Epithelial cell of esophagus (primary cell): ENCODE measurements at regions not wholly inside any gene's neighbourhood (a gene's known extent, or its start where the extent isn't known, plus 50 kb on each side); places are given as distances from the start of the nearest gene placed in this dataset.

ENCODE experiments used
- DNase-seq: peaks from one replicate; pipeline ENCODE4 v3.0.0; 2010; ENCODE audit warnings: low read depth
- H3K4me3 ChIP-seq: 2 replicates; pipeline ENCODE4 v1.5.1; 2011; ENCODE audit warnings: mild to moderate bottlenecking, low read length, control low read depth
- TF ChIP-seq, protein P1 (sequence below): IDR thresholded peaks from 2 replicates; pipeline ENCODE4 v1.5.1; 2011; ENCODE audit warnings: low read depth, mild to moderate bottlenecking, low read length, control low read depth, inconsistent platforms; ENCODE audit not compliant: insufficient read depth; ENCODE audit errors: missing control alignments

DNA sequence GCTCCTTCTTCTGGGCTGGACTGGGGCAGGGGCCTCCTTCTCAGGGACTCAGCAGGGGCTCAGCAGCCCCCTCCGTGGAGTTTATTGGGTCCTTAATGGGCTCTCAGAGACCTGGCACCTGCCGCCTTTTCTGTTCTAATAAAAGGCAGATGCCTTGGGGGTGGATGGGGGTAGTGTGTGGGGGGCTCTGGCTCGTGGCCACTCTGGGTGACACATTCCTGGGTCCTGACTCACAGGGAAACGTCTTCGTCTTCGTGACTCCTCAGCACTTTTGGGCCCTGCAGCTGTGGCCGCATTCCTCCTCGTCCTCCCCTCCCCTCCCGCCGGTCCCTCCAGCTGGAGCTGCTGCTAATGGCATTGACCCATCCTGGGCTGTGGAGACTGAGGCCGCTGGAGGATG lies 107.8 kb upstream of the WNT4 start:
- H3K4me3 ChIP-seq = no peak overlapping the region
- no peak for DNase-seq
- TF ChIP-seq, protein P1, sequence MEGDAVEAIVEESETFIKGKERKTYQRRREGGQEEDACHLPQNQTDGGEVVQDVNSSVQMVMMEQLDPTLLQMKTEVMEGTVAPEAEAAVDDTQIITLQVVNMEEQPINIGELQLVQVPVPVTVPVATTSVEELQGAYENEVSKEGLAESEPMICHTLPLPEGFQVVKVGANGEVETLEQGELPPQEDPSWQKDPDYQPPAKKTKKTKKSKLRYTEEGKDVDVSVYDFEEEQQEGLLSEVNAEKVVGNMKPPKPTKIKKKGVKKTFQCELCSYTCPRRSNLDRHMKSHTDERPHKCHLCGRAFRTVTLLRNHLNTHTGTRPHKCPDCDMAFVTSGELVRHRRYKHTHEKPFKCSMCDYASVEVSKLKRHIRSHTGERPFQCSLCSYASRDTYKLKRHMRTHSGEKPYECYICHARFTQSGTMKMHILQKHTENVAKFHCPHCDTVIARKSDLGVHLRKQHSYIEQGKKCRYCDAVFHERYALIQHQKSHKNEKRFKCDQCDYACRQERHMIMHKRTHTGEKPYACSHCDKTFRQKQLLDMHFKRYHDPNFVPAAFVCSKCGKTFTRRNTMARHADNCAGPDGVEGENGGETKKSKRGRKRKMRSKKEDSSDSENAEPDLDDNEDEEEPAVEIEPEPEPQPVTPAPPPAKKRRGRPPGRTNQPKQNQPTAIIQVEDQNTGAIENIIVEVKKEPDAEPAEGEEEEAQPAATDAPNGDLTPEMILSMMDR = no peak

DNA sequence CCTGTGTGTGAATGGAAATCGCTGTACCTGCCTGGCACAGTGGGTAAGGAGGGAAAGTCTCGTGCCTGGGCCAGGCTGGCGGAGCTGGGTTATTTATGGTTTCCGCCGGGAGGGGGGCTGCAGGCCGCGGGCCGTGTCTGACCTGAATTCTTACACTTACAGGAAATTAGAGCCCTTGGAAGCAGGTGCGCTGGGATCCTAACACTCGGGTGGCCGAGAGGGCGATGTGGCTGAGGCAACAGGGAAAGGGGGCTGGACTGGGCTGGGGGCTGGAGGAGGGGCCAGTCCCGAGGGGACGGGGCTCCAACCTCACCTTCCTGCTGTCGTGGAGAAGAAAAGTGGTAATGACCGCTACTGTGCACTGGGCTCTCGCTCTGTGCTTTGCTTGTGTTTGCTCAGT lies 109.4 kb upstream of the WNT4 start:
- H3K4me3 ChIP-seq = no peak overlapping the region
- TF ChIP-seq, protein P1 = no peak
- no peak for DNase-seq

DNA sequence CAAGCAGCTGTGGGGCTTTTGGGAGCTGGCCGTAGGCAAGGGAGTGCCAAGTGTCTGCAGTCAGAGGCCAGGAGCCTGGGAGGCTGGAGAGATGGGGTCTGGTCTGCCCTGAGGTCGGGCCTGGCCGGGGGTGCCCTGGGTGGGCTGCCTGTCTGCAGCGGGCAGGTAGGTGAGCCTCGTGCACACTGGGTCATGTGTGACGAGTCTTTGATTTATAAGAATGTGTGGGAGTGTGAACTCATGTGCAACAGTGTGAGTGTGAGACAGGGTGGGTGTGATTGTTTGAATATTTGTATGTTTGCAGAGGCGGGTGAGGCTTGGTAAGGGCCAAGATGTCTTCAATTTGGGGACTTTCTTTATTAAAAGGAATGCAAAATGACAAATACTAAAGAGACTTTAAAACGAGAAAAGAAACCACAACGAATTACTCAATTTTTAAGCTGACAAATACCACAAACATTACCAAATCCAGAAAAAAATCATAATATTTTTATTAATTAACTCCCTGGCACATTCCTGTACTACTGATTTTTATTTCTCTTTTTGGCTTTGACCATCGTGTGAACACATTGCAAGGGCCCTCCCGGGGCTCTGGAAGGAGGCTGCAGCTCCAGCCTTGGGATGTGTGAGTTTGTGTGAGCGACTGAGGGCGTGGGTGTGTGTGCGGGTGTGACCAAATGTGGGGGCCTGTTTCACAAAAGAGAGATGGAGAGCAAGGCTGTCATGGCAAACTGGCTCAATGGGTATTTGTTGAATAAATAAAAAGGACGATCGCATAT lies 110.3 kb upstream of the WNT4 start:
- TF ChIP-seq, protein P1 = no peak
- no peak overlapping the region for H3K4me3 ChIP-seq
- DNase-seq = no peak

DNA sequence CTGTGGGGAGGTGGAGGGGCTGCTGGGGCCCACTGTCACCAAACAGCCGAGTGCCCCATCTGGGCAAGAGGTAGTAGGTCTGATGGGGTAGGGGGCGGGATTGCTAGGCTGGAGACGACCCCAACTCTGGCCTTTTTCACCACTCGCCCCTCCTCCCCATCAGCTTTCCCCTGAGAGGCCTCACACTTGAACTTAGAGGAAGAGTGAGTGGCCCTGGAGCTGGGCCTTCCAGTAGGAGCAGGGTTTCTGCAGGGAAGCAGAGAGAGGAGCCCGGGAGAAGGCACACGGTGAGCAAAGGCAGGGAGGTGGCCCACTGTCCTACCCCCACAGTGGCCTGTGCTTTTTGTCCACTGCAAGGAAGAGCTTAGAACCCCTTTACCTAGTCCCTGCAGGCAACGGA lies 111.9 kb upstream of the WNT4 start:
- H3K4me3 ChIP-seq = no peak overlapping the region
- TF ChIP-seq, protein P1 = no peak
- no peak for DNase-seq

DNA sequence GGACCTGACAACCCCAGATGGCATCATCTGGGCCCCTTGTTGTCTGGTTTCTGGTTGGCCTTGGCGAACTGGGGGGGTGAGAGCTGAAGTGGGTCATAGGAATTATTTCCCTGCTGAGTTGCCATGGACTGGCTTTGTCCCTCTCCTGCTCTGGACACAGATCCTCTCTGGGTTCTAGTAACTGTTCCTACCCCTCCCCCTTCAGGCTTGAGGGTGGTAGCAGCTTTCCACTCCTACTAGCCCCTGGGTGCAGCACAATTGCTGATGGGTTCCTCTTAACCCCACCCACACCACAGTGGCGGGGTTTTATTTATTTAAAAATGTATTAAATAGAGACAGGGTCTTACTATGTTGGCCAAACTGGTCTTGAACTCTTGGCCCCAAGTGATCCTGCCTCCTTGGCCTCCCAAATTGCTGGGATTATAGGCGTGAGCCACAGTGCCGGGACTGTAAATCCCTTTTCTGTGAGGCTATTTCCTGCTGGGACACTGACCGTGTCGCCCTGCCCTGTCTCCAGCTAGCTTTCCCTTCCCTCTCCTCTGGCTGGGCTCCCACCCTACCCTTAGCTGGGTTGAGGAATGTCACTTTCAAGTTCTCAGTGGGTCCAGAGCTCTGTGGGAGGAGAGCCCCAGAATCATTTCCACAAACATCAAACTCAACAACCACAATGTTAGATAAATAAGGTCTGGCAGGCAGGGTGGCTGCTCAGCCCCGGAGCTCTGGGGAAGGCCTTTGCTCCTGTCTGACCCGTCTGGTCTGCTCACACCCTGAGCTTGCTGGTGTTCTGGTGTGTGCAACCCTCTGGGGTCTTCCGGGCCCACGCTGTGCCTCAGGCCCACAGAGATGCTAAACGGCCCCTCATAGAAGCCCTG lies 112.7 kb upstream of the WNT4 start:
- no peak for DNase-seq
- no peak overlapping the region for H3K4me3 ChIP-seq
- TF ChIP-seq, protein P1 = no peak

DNA sequence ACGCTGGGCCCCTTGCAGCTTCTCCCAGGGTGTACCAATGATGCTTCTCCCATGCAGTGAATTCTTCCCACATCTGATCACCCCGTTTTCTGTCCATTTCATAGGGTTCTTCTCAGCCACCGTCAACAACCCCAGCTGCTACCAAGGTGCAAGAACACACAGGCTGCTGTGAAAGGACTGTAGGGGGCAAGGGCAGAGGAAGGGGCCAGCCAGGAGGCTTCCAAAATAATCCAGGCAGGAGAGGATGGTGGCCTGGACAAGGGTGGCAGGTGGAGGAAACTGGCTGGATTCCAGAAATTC lies 113.3 kb upstream of the WNT4 start:
- no peak overlapping the region for H3K4me3 ChIP-seq
- no peak for DNase-seq
- TF ChIP-seq, protein P1 = no peak
